HL-60 (cell line): ENCODE measurements at regions not wholly inside any gene's neighbourhood (a gene's known extent, or its start where the extent isn't known, plus 50 kb on each side); places are given as distances from the start of the nearest gene placed in this dataset.

Source experiments
- DNase-seq, 2 experiments: peaks; one replicate each; pipeline ENCODE4 v3.0.0-alpha.2; 2010 to 2020; ENCODE audit warnings: low read depth in 1 of 2, low spot score in 1 of 2
- H3K27ac ChIP-seq: fragments of 250-450 bp; sonication (Bioruptor Pico); replicated peaks from 2 replicates; pipeline ENCODE4 v1.5.1; 2020; ENCODE audit warnings: mild to moderate bottlenecking, moderate library complexity
- H3K27me3 ChIP-seq: fragments of 250-450 bp; sonication (Bioruptor Pico); 2 replicates; pipeline ENCODE4 v1.5.1; 2021; ENCODE audit warnings: mild to moderate bottlenecking, moderate library complexity; ENCODE audit not compliant: insufficient read depth, poor library complexity, severe bottlenecking
- H3K4me3 ChIP-seq: replicated peaks from 2 replicates; pipeline ENCODE4 v1.5.1; 2011; ENCODE audit warnings: mild to moderate bottlenecking, control low read depth, low read length; ENCODE audit not compliant: insufficient read depth
- GABPA ChIP-seq: IDR thresholded peaks from 2 replicates; pipeline ENCODE4 v1.6.1; 2012; ENCODE audit warnings: low read depth
- POLR2AphosphoS5 ChIP-seq: IDR thresholded peaks from 2 replicates; pipeline ENCODE4 v1.6.1; 2012; ENCODE audit warnings: low read depth
- SPI1 ChIP-seq: IDR thresholded peaks from 2 replicates; pipeline ENCODE4 v1.6.1; 2012; ENCODE audit warnings: low read depth, mild to moderate bottlenecking, borderline replicate concordance
- TF ChIP-seq, protein P1 (sequence below): IDR thresholded peaks from one replicate; pipeline ENCODE4 v1.5.1; 2011; ENCODE audit warnings: low read length, control low read depth, inconsistent platforms; ENCODE audit not compliant: insufficient read depth
- TF ChIP-seq, protein P2 (sequence below): IDR thresholded peaks from 2 replicates; pipeline ENCODE4 v1.6.1; 2012; ENCODE audit warnings: low read depth; ENCODE audit not compliant: insufficient replicate concordance

DNA sequence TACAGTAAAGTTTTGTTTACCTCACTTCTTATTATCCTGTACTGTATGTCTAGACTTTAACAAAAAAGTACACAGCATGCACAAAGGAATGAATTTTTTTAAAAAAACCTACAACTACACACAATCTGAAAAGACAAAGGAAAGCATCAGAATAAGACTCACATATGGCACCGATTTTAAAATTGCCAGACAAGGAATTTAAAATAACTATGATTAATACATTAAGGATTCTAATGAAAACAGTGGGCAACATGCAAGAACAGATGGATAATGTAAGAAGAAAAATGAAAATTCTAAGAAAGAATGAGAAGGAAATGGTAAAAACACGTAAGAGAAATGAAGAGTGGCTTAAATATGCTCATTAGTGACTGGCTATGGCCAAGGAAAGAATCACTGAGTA, 638.2 kb downstream of the FBXO15 start:
- no peak for TF ChIP-seq GABPA
- no peak for TF ChIP-seq POLR2AphosphoS5
- no peak for TF ChIP-seq SPI1
- TF ChIP-seq, protein P1, sequence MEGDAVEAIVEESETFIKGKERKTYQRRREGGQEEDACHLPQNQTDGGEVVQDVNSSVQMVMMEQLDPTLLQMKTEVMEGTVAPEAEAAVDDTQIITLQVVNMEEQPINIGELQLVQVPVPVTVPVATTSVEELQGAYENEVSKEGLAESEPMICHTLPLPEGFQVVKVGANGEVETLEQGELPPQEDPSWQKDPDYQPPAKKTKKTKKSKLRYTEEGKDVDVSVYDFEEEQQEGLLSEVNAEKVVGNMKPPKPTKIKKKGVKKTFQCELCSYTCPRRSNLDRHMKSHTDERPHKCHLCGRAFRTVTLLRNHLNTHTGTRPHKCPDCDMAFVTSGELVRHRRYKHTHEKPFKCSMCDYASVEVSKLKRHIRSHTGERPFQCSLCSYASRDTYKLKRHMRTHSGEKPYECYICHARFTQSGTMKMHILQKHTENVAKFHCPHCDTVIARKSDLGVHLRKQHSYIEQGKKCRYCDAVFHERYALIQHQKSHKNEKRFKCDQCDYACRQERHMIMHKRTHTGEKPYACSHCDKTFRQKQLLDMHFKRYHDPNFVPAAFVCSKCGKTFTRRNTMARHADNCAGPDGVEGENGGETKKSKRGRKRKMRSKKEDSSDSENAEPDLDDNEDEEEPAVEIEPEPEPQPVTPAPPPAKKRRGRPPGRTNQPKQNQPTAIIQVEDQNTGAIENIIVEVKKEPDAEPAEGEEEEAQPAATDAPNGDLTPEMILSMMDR: no peak
- TF ChIP-seq, protein P2, sequence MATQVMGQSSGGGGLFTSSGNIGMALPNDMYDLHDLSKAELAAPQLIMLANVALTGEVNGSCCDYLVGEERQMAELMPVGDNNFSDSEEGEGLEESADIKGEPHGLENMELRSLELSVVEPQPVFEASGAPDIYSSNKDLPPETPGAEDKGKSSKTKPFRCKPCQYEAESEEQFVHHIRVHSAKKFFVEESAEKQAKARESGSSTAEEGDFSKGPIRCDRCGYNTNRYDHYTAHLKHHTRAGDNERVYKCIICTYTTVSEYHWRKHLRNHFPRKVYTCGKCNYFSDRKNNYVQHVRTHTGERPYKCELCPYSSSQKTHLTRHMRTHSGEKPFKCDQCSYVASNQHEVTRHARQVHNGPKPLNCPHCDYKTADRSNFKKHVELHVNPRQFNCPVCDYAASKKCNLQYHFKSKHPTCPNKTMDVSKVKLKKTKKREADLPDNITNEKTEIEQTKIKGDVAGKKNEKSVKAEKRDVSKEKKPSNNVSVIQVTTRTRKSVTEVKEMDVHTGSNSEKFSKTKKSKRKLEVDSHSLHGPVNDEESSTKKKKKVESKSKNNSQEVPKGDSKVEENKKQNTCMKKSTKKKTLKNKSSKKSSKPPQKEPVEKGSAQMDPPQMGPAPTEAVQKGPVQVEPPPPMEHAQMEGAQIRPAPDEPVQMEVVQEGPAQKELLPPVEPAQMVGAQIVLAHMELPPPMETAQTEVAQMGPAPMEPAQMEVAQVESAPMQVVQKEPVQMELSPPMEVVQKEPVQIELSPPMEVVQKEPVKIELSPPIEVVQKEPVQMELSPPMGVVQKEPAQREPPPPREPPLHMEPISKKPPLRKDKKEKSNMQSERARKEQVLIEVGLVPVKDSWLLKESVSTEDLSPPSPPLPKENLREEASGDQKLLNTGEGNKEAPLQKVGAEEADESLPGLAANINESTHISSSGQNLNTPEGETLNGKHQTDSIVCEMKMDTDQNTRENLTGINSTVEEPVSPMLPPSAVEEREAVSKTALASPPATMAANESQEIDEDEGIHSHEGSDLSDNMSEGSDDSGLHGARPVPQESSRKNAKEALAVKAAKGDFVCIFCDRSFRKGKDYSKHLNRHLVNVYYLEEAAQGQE: no peak
- no peak for DNase-seq
- Histone ChIP-seq H3K4me3 (no peak overlapping the region), H3K27ac (no peak overlapping the region), H3K27me3 (no peaks in the 10 kb centered on the region)

DNA sequence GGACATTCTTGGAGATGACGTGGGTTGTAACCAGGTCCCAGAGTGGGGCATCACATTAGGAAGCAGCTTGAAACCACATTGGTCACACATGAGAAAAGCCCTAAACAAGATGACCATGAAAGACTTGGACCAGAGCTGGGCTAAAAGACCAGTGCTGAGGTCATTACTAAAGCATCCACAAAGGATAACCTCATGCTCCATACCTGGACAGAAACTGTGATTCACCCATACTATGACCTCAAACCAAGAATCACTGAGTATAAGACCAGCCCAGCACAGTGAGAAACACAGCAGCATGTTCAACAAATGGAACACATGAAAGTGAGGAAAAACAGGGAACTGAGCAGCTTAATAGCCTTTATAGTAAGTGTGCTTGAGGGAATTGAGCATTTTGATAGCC, 635.5 kb upstream of the NETO1 start:
- H3K4me3 ChIP-seq: no peak overlapping the region
- TF ChIP-seq GABPA: no peak
- TF ChIP-seq, protein P2: no peak
- TF ChIP-seq POLR2AphosphoS5: no peak
- TF ChIP-seq, protein P1: no peak
- no peak for TF ChIP-seq SPI1
- H3K27ac ChIP-seq: no peak overlapping the region
- no peaks in the 10 kb centered on the region for H3K27me3 ChIP-seq
- no peak for DNase-seq

DNA sequence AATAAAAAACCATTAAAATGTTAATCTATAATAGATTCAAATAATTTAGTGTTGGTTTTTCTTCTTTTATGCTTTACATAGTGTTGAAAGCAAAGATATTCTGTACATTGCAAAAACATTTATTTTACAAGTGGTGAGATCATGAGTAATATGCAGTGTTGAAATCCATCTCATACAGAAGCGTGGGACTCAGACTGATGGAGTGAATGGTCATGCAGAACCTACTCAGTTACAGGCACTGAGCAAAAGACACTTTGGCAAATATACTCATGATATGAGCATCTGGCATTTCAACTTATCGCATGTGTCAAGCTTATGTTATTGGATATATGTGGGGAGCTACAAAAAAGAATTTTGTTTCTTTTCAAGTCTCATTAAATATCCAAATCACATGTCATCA, 620.2 kb upstream of the NETO1 start:
- TF ChIP-seq POLR2AphosphoS5 (no peak), GABPA (no peak), SPI1 (no peak)
- TF ChIP-seq, protein P2: no peak
- TF ChIP-seq, protein P1: no peak
- Histone ChIP-seq H3K27ac (no peak overlapping the region), H3K27me3 (no peaks in the 10 kb centered on the region), H3K4me3 (no peak overlapping the region)
- DNase-seq: no peak
